Stimulated activated CD4-positive, alpha-beta T cell treated with anti-CD3 and anti-CD28 coated beads, Interleukin-4, amount 100 ng/mL, for 1 hour (primary cell): ENCODE measurements at regions not wholly inside any gene's neighbourhood (a gene's known extent, or its start where the extent isn't known, plus 50 kb on each side); places are given as distances from the start of the nearest gene placed in this dataset.

Experiments used
- DNase-seq: peaks from one replicate; pipeline ENCODE4 v3.0.0-alpha.2; 2020

DNA sequence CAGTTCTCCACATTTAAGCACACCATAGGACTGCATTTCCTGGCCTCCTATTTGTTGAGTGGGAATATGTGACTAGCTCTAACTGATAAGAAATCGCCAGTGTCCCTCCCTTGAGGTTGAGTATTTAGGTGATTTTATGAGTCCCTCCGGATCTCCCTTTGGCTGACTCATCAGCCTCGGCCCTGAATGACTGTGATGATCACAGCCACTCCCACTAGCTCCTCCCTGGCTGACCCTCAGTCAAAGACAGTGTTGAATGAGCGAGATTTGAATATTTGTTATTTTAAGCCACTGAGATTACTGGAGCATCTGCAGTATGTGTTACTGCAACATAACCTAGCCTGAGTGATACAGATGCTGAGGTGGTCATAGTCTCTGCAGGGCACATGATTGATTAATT is 515.3 kb downstream of the EPHB1 start:
- no peak for DNase-seq

DNA sequence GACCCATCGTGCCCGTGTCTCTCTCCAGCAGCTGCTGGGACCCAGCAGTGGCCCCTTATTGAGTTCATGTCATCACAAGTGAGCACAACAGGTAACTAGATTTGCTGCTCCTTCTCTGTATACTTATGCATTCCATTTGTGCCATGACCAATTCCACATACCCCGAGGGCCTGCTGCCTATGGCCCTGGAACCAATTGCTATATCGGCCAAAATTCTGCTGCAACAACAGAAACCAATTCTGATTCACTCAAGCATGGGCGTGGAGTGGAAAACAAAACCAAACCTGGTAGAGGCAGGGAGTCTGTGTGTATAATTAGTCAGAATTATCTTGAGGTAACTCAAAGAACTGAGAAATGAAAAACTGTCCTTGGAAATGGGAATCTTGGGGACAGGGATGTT is 516.6 kb downstream of the EPHB1 start:
- DNase-seq = no peak

DNA sequence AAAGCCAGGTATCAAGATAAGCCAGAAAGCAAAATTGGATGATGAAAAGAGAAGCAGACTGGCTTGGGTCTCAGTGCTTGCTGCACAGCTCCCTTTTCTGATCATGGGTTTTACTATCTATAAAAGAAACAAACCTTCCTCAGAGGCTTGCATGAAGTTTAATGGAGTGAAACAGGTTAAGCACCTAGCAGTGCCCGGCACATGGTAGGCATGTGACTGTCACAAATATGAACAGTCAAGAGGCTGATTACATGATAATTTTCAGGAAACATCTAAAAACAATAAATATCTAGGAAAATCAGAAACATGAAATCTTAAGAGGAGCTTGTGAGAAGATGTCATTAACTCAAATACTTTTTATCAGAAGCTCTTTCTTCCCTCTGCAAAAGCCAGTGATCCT is 519.2 kb downstream of the EPHB1 start:
- DNase-seq = no peak

GRCh38 chr3:135324301-135324700 is 529.2 kb downstream of the EPHB1 start:
- no peak for DNase-seq

GRCh38 chr3:135325096-135325495 is 530.0 kb downstream of the EPHB1 start:
- DNase-seq = no peak

DNA sequence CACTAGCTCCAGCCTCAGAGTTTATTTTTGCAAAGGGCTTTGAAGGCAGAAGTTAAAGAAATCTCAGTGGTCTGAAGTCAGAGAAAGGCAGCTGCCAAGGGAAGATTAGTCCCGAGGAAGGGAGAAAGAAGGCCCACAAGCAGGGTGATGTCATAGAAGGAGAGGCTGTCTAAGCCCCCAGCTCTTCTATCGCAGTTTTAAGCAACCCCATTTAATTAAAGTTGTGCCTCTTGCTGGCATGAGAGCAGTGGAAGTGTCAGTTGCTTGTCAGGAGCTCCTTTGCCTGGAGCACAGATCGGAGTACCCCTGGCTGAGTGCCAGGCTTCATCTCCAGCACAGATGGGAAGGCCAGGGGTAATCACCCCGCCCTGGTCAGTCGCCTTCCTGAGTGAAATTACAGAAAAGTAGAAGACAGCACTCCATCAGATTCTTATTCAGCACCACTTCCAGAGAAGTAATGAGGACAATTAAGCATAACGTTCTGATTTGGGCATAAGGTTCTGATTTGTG is 530.7 kb downstream of the EPHB1 start:
- no peak for DNase-seq

- DNase-seq = no peak
Observed at GRCh38 chr3:135326851-135327250, 531.8 kb downstream of the EPHB1 start.

- DNase-seq = no peak
Observed at GRCh38 chr3:135328036-135328435, 533.0 kb downstream of the EPHB1 start.

DNA sequence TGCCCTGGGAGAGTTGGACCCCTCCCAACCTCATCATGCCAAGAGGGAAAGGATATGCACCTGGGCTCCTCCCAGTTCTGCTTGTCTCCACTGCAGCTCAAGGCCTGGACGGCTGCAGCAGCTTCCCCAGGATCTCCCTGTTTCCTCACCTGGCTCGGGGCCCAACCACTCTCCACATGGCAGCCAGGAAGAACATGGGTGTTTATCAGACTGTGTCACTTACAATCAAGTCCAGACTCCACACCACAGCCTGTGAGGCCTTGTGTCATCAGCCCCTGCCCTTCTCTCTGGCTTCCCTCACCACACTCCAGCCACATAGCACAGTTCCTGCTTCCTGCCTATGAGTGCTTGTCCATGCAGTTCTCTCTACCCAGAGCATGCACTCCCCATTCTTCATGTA is 534.4 kb downstream of the EPHB1 start:
- no peak for DNase-seq

DNA sequence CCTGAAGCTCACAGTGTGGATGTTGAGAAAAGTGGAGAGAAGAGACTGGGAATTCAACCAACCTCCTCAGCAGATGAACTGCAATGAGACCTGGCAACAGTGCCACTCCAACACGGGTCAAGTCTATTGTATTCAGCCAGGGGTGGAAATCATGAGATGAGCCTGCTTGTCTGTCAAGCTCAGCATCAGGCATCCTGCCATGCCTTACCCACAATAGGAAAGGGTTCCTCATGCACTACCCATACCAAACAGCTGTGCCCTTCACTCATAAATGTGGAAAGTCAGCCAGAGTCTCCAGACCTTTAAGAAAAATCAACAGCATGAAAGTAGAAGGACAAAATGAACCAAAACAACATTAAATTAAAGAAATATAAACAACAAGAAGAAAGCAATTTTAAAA is 542.1 kb downstream of the EPHB1 start:
- DNase-seq = no peak

GRCh38 chr3:135348690-135349089 is 553.6 kb downstream of the EPHB1 start:
- DNase-seq = no peak

DNA sequence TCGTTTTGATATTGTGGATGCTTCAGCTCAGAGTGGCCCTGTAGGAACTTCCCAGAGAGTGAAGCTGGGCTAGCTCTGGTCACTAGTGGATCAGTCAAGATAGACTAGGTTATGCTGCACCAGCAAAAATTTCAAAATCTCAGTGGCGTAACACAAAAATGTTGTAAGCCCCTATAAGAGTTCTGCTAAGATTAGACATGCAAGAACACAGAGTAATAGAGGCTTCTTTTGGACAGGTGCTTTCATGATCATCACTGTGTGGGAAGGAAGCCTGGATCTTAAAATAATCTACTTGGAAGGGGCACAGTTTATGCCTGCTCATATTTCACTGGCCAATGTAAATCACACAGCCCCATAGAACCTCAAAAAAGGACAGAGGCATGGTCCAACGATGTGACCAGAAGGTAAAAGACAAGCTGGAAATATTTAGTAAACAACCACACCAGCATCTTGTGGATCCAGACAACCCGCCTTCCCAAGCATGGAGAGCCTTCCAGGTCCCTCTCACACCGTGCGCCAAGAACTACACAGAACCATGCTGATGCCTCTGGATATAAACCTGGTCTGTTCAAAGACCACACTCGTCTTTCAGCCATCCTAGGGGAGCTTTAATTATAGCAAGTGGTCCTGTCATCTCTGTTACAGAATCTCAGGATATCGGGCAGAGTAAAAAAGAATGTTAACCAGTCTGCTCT is 554.3 kb downstream of the EPHB1 start:
- DNase-seq = no peak

DNA sequence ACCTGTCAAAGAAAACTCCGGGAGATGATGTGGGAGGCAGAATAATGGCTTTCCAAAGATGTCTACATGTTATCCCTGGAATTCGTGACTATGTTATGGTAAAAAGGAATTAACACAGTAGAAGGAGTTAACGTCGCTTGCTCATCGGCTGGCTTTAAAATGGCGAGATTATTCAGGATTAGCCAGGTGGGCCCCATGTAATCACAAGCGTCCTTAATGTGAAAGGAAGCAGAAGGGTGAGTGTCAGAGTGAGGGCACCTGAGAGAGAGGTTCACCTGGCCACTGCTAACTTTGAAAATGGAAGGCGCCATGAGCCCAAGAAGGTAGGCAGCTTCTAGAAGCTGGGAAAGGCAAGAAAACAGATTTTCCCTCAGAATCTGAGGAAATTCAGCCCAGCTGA is 557.2 kb downstream of the EPHB1 start:
- DNase-seq = no peak

DNA sequence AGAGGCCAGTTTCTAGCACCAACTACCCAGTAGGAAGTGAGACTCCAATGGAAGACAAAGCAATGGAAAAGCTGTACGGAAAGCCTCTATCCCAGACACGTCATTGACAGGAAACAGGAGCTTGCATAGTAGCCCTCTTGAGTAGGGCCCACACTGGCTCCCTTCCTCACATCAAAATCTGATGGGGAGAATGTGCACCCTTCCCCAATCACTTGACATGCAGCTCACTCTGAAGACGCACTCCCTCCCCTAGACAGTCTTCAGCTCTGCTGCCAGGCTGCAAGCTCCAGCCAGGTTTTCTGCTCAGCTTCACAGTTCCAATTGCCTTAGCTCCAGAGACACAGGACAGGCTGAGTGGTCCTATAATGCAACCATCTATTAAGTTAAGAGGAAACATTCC is 567.8 kb downstream of the EPHB1 start:
- DNase-seq = no peak

DNA sequence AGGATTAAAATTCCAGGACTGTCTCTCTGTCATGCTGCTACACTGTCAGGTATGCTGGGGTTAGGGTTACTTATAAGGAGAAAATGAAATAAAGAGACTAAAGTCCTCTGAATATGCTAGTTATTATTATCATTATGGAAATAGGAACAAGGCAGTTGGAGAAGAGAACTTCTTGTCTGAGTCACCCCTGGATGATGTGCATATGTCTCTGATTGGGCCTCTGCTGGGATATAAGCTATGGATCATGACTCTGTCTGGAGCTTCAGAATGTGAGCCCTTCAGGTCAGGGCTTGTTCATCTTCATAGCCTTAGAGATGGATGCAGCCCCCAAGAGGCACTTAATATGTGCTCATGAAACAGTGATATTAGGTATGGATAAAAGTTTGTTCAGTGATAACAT is 569.6 kb downstream of the EPHB1 start:
- no peak for DNase-seq

DNA sequence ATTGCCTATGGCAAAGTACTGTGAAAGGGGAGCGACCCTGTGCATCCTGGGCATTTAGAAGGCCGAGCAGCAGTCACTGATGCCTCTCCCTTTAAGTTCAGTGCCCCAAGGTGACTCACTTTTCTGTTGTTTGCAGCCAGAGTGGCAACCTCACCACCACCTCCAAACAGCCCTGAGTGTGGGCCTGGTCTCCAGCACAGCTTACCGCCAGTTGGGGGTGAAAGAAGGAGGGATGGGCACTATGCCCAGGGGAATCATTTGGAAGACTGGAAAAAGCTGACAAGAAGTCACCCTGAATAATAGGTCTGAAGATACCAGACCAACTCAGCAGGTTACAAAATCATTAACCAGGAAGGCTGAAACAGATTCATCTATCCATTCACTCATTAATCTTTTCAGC is 571.8 kb downstream of the EPHB1 start:
- DNase-seq = no peak

DNA sequence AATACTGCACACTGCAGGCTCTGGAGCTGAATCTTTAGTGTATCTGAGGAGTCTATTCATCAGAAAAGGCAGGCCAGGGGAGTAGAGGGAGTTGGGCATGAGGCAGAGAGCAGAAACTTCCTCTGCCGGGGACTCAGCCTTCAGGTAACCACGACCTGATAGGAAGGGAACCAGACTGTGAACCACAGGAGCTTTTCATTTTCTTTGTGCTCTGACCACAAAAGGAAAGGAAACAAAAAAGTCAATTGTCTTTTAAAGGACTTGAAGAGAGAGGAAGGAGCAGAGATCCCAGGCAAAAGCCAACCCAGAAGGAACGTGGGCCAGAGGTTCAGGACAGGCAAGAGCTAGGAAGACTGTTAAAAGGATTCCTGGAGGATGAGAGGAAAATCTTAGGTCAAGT is 573.3 kb downstream of the EPHB1 start:
- DNase-seq = no peak

GRCh38 chr3:135368781-135369180 is 573.7 kb downstream of the EPHB1 start:
- DNase-seq = no peak

GRCh38 chr3:135374571-135374970 is 579.5 kb downstream of the EPHB1 start:
- no peak for DNase-seq

DNA sequence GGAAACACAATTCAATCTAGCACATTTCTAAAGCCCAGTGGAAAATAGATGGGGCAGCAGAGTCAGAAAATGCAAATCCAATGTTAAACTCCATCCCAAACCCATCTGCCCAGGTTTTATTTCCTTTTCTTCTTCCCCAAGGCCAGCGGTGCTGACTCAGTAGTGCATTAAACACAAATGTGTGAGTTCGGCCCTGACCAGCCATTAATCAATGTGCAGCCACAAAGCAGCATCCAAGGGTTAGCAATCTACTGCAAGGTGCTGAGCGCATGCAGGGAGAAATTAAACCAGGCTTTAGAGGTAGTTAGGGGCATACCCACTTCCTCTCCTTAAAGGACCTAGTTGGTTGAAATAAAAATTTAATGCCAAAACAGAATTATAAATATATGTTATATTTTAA is 583.3 kb upstream of the PPP2R3A start:
- DNase-seq = no peak

DNA sequence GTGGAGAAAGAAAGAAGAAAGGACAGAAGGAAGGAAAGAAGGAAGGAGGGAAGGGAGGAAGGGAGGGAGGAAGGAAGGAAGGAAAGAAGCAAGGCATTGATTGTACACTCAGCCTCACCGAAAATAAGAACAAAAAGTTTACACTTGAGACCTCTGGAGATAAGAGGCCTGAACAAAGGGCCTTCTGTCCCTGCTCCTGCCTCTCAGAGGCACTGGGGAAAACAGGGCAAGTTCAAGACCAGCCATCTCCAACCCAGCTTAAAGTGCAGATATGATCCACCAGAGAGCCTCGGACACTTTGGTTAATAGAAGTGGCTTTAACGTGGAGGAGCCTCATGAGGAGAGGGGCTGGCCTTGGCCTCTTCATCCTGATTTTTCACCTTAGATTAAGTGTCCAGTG is 582.9 kb upstream of the PPP2R3A start:
- DNase-seq = no peak

DNA sequence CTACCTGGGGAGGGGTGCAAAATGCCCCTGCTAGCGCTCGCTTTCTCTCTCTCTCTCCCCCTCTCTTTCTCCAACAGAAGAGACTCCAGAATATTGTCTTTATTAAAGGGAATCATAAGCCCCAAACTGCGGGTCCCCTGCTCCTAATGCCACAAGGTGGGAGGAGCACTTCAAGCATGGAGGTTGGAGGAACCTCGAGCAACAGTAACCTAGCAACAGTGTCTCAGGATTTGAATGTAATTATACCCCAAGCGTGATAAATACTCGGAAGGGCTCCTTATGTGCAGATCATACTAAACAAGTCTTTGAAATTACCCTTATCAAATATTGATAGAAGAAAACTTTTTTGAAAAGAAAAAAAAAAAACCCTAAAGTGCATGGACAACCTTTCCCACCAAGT is 582.2 kb upstream of the PPP2R3A start:
- DNase-seq = no peak

GRCh38 chr3:135392151-135392550 is 573.4 kb upstream of the PPP2R3A start:
- DNase-seq = no peak

GRCh38 chr3:135393159-135393558 is 572.4 kb upstream of the PPP2R3A start:
- DNase-seq = no peak

GRCh38 chr3:135393898-135394525 is 571.5 kb upstream of the PPP2R3A start:
- no peak for DNase-seq
